H9 (cell line): ENCODE measurements at regions not wholly inside any gene's neighbourhood (a gene's known extent, or its start where the extent isn't known, plus 50 kb on each side); places are given as distances from the start of the nearest gene placed in this dataset.

Experiments used
- DNase-seq: peaks from one replicate; pipeline ENCODE4 v3.0.0-alpha.2; 2017
- H2AFZ ChIP-seq: one replicate; pipeline ENCODE4 v1.6.1; 2013; ENCODE audit warnings: mild to moderate bottlenecking, low read length, control low read depth, moderate library complexity
- H2AK5ac ChIP-seq: 2 replicates; pipeline ENCODE4 v1.6.1; 2013; ENCODE audit warnings: low read length, control low read depth, mixed read lengths; ENCODE audit not compliant: insufficient read length
- H2BK120ac ChIP-seq: one replicate; pipeline ENCODE4 v1.6.1; 2013; ENCODE audit warnings: low read depth, mild to moderate bottlenecking, low read length, control low read depth, inconsistent platforms; ENCODE audit not compliant: poor library complexity, severe bottlenecking
- H2BK12ac ChIP-seq: 2 replicates; pipeline ENCODE4 v1.6.1; 2013; ENCODE audit warnings: low read length, control low read depth, mixed read lengths, low read depth; ENCODE audit not compliant: insufficient read length
- H2BK15ac ChIP-seq: 2 replicates; pipeline ENCODE4 v1.6.1; 2013; ENCODE audit warnings: low read depth, low read length, control low read depth
- H2BK20ac ChIP-seq: one replicate; pipeline ENCODE4 v1.6.1; 2013; ENCODE audit warnings: low read depth, mild to moderate bottlenecking, low read length, control low read depth, inconsistent platforms; ENCODE audit not compliant: poor library complexity, severe bottlenecking
- H2BK5ac ChIP-seq: 2 replicates; pipeline ENCODE4 v1.6.1; 2013; ENCODE audit warnings: low read length, control low read depth, mixed read lengths; ENCODE audit not compliant: insufficient read length
- H3K14ac ChIP-seq: 2 replicates; pipeline ENCODE4 v1.6.1; 2013; ENCODE audit warnings: low read length, control low read depth; ENCODE audit not compliant: insufficient read depth
- H3K18ac ChIP-seq: 2 replicates; pipeline ENCODE4 v1.6.1; 2013; ENCODE audit warnings: low read depth, mild to moderate bottlenecking, mixed read lengths, low read length, control low read depth; ENCODE audit not compliant: insufficient read length
- H3K23ac ChIP-seq: 2 replicates; pipeline ENCODE4 v1.6.1; 2013; ENCODE audit warnings: low read length, control low read depth, mixed read lengths, low read depth; ENCODE audit not compliant: insufficient read length
- H3K23me2 ChIP-seq: 2 replicates; pipeline ENCODE4 v1.6.1; 2013; ENCODE audit warnings: low read depth, mild to moderate bottlenecking, mixed read lengths, low read length, control low read depth; ENCODE audit not compliant: insufficient read length, poor library complexity, severe bottlenecking
- H3K27ac ChIP-seq: 2 replicates; pipeline ENCODE4 v1.5.1; 2013; ENCODE audit warnings: low read length, control low read depth, mixed read lengths, low read depth; ENCODE audit not compliant: insufficient read length
- H3K27me3 ChIP-seq: 2 replicates; pipeline ENCODE4 v1.6.1; 2013; ENCODE audit warnings: low read length, control low read depth, inconsistent platforms; ENCODE audit not compliant: insufficient read depth
- H3K4ac ChIP-seq: 2 replicates; pipeline ENCODE4 v1.6.1; 2013; ENCODE audit warnings: low read depth, mild to moderate bottlenecking, control low read depth, inconsistent platforms, low read length, moderate library complexity
- H3K4me1 ChIP-seq: 2 replicates; pipeline ENCODE4 v1.6.1; 2013; ENCODE audit warnings: low read length, control low read depth, inconsistent platforms; ENCODE audit not compliant: insufficient read depth
- H3K4me2 ChIP-seq: 2 replicates; pipeline ENCODE4 v1.6.1; 2013; ENCODE audit warnings: low read length, control low read depth, mixed read lengths; ENCODE audit not compliant: insufficient read length, insufficient read depth
- H3K56ac ChIP-seq: 2 replicates; pipeline ENCODE4 v1.6.1; 2013; ENCODE audit warnings: low read depth, mild to moderate bottlenecking, mixed read lengths, low read length, control low read depth; ENCODE audit not compliant: insufficient read length
- H3K79me1 ChIP-seq: 2 replicates; pipeline ENCODE4 v1.6.1; 2013; ENCODE audit warnings: low read depth, mild to moderate bottlenecking, moderate library complexity, low read length, control low read depth, inconsistent platforms; ENCODE audit not compliant: insufficient read depth, poor library complexity, severe bottlenecking
- H3K79me2 ChIP-seq: 2 replicates; pipeline ENCODE4 v1.6.1; 2013; ENCODE audit warnings: low read length, control low read depth, inconsistent platforms; ENCODE audit not compliant: insufficient read depth
- H3K9ac ChIP-seq: 2 replicates; pipeline ENCODE4 v1.6.1; 2013; ENCODE audit warnings: low read length, control low read depth, mixed read lengths; ENCODE audit not compliant: insufficient read length; ENCODE audit errors: extremely low read depth
- H3K9me3 ChIP-seq: one replicate; pipeline ENCODE4 v1.6.1; 2013; ENCODE audit warnings: low read depth, low read length, inconsistent platforms; ENCODE audit not compliant: control insufficient read depth
- H3T11ph ChIP-seq: one replicate; pipeline ENCODE4 v1.6.1; 2013; ENCODE audit warnings: mild to moderate bottlenecking, low read length, control low read depth, inconsistent platforms
- H4K20me1 ChIP-seq: one replicate; pipeline ENCODE4 v1.6.1; 2013; ENCODE audit not compliant: control insufficient read depth, insufficient read length, insufficient read depth
- H4K5ac ChIP-seq: 2 replicates; pipeline ENCODE4 v1.6.1; 2013; ENCODE audit warnings: low read depth, mild to moderate bottlenecking, mixed read lengths, low read length, control low read depth; ENCODE audit not compliant: insufficient read length
- H4K8ac ChIP-seq: replicated peaks from 2 replicates; pipeline ENCODE4 v1.6.1; 2013; ENCODE audit warnings: low read length, control low read depth, mixed read lengths, low read depth; ENCODE audit not compliant: insufficient read length
- H4K91ac ChIP-seq: 2 replicates; pipeline ENCODE4 v1.6.1; 2013; ENCODE audit warnings: low read depth, mild to moderate bottlenecking, moderate library complexity, mixed read lengths, low read length, control low read depth; ENCODE audit not compliant: insufficient read length
- H3K27ac Mint-ChIP-seq, 3 experiments: 2 replicates in 2 of 3; 3 replicates in 1 of 3; pipeline ENCODE4 v1.8.0; 2020 to 2021; ENCODE audit warnings: mixed read lengths in 3 of 3, mild to moderate bottlenecking in 1 of 3, moderate library complexity in 1 of 3
- H3K27me3 Mint-ChIP-seq: 2 replicates; pipeline ENCODE4 v1.8.0; 2021; ENCODE audit warnings: low read depth, mild to moderate bottlenecking, moderate library complexity, mixed read lengths
- H3K36me3 Mint-ChIP-seq, 3 experiments: 2 replicates in 2 of 3; 3 replicates in 1 of 3; pipeline ENCODE4 v1.8.0; 2020 to 2021; ENCODE audit warnings: low read depth in 3 of 3, mixed read lengths in 3 of 3; ENCODE audit not compliant: insufficient read depth in 1 of 3
- H3K4me1 Mint-ChIP-seq, 2 experiments: 2 replicates each; pipeline ENCODE4 v1.8.0; 2020; ENCODE audit warnings: mixed read lengths in 2 of 2
- H3K4me3 Mint-ChIP-seq, 2 experiments: 2 replicates in 1 of 2; 3 replicates in 1 of 2; pipeline ENCODE4 v1.8.0; 2020 to 2021; ENCODE audit warnings: mild to moderate bottlenecking in 2 of 2, mixed read lengths in 2 of 2, moderate library complexity in 1 of 2
- H3K9me3 Mint-ChIP-seq, 2 experiments: 2 replicates in 1 of 2; 3 replicates in 1 of 2; pipeline ENCODE4 v1.8.0; 2020; ENCODE audit warnings: mild to moderate bottlenecking in 2 of 2, mixed read lengths in 2 of 2, moderate library complexity in 1 of 2
- CTCF ChIP-seq: fragments of 200-600 bp; sonication (generic); conservative IDR thresholded peaks from 3 replicates; pipeline ENCODE4 v1.8.0; 2021; ENCODE audit warnings: antibody characterized with exemption, mild to moderate bottlenecking
- WGBS: extraction: QIAGEN DNeasy Blood & Tissue Kit; methylation state at CpG from one replicate; pipeline ENCODE4 v1.1.7; 2013; ENCODE audit warnings: missing lambda C conversion rate, low lambda C conversion rate, mixed read lengths; ENCODE audit not compliant: insufficient read length; ENCODE audit errors: extremely low coverage; 5-methylcytosine and 5-hydroxymethylcytosine counted together

- no peak overlapping the region for H3K9ac ChIP-seq
- no peak overlapping the region for H3K18ac ChIP-seq
- H2BK15ac ChIP-seq: no peak overlapping the region
- H3K4me1 Mint-ChIP-seq: peaks cover 13 to 14% of the 10 kb centered on the region in 2 experiments
- DNase-seq: no peak
- peaks cover 35% of the 10 kb centered on the region for H3K27me3 Mint-ChIP-seq
- peaks cover 4% of the 10 kb centered on the region for H3K9me3 ChIP-seq
- H3K4me3 Mint-ChIP-seq: no peak overlapping the region
- H3K23me2 ChIP-seq: no peaks in the 10 kb centered on the region
- H3K4me1 ChIP-seq: no peaks in the 10 kb centered on the region
- H3K79me2 ChIP-seq: no peaks in the 10 kb centered on the region
- H4K8ac ChIP-seq: no peak overlapping the region
- no peak overlapping the region for H2BK120ac ChIP-seq
- no peak overlapping the region; the same call in 1 of the 2 replicates for H3K14ac ChIP-seq
- no peak overlapping the region for H3K4ac ChIP-seq
- no peaks in the 10 kb centered on the region for H4K20me1 ChIP-seq
- H3K27ac ChIP-seq: no peak overlapping the region
- H3K36me3 Mint-ChIP-seq: peaks cover 2 to 10% (median 4%) of the 10 kb centered on the region in 3 experiments; a peak in 6 of 7 replicates
- H3K4me2 ChIP-seq: no peak overlapping the region
- H2BK12ac ChIP-seq: no peak overlapping the region
- no peak overlapping the region; a peak in 1 of 7 replicates for H3K27ac Mint-ChIP-seq
- no peak for TF ChIP-seq CTCF
- H4K91ac ChIP-seq: no peak overlapping the region
- no peak overlapping the region for H2AFZ ChIP-seq
- H3K27me3 ChIP-seq: no peaks in the 10 kb centered on the region; the same call in 1 of the 2 replicates
- H3T11ph ChIP-seq: no peak overlapping the region
- WGBS: no CpG with 5 or more reads among the region's 2 CpGs
- H3K79me1 ChIP-seq: no peaks in the 10 kb centered on the region
- H3K56ac ChIP-seq: no peak overlapping the region
- no peak overlapping the region for H2BK5ac ChIP-seq
- no peak overlapping the region for H2BK20ac ChIP-seq
- H4K5ac ChIP-seq: no peak overlapping the region
- peaks cover 9% of the 10 kb centered on the region in 2 experiments for H3K9me3 Mint-ChIP-seq
- H3K23ac ChIP-seq: no peak overlapping the region
- H2AK5ac ChIP-seq: no peak overlapping the region
These were observed 121.0 kb upstream of the ZMIZ1 start for GRCh38 chr10:78947733-78948132.
